MCF 10A (cell line): ENCODE measurements at regions not wholly inside any gene's neighbourhood (a gene's known extent, or its start where the extent isn't known, plus 50 kb on each side); places are given as distances from the start of the nearest gene placed in this dataset.

Source experiments
- BruUV-seq: library from RNA; stranded (reverse); fragments of 400-500 nt; replicated peaks from 2 replicates; lab custom pipeline; 2021; lab: Mats Ljungman, UMichigan
- CTCF ChIA-PET: fragments of 300-600 bp; sonication (Branson Sonifier 250); formaldehyde crosslinking; extraction: SDS; loops from one replicate; lab custom pipeline; 2021; ENCODE audit warnings: antibody characterized with exemption, inconsistent platforms; lab: Yijun Ruan, JAX
- POLR2A ChIA-PET: fragments of 300-600, 350-650 bp; sonication (Branson Sonifier 250); formaldehyde crosslinking; extraction: SDS; loops from one replicate; lab custom pipeline; 2020; ENCODE audit warnings: antibody characterized with exemption, inconsistent platforms; lab: Yijun Ruan, JAX
- DNase-seq: peaks from one replicate; pipeline ENCODE4 v3.0.0-alpha.2; 2018; ENCODE audit not compliant: unreplicated experiment
- H3K27ac Mint-ChIP-seq: one replicate; pipeline ENCODE4 v1.8.0; 2022; ENCODE audit warnings: mild to moderate bottlenecking, low read depth, mixed read lengths; ENCODE audit not compliant: unreplicated experiment
- H3K27me3 Mint-ChIP-seq: one replicate; pipeline ENCODE4 v1.8.0; 2022; ENCODE audit warnings: mixed read lengths; ENCODE audit not compliant: insufficient read depth, unreplicated experiment
- H3K36me3 Mint-ChIP-seq: one replicate; pipeline ENCODE4 v1.8.0; 2022; ENCODE audit warnings: mild to moderate bottlenecking, moderate library complexity, mixed read lengths; ENCODE audit not compliant: insufficient read depth, unreplicated experiment
- H3K4me1 Mint-ChIP-seq: one replicate; pipeline ENCODE4 v1.8.0; 2022; ENCODE audit warnings: mixed read lengths; ENCODE audit not compliant: insufficient read depth, unreplicated experiment
- H3K4me3 Mint-ChIP-seq: one replicate; pipeline ENCODE4 v1.8.0; 2022; ENCODE audit warnings: mild to moderate bottlenecking, moderate library complexity, mixed read lengths; ENCODE audit not compliant: unreplicated experiment
- H3K9me3 Mint-ChIP-seq: one replicate; pipeline ENCODE4 v1.8.0; 2022; ENCODE audit warnings: mixed read lengths; ENCODE audit not compliant: unreplicated experiment
- CTCF ChIP-seq: fragments of 200-600 bp; IDR thresholded peaks from one replicate; pipeline ENCODE4 v1.8.0; 2022; ENCODE audit warnings: antibody characterized with exemption, mild to moderate bottlenecking; ENCODE audit not compliant: unreplicated experiment
- intact Hi-C: fragments of 100-400 bp; cut with micrococcal nuclease; formaldehyde crosslinking; loops from 2 replicates; pipeline ENCODE4 v1.14.1; 2022

- Mint-ChIP-seq H3K4me3 (no peak overlapping the region), H3K9me3 (peaks cover 11% of the 10 kb centered on the region), H3K27ac (no peak overlapping the region), H3K36me3 (peaks cover 5% of the 10 kb centered on the region), H3K27me3 (no peaks in the 10 kb centered on the region), H3K4me1 (no peaks in the 10 kb centered on the region)
- peak; percentile 56 for DNase-seq
- CTCF ChIA-PET: no interaction called here
- TF ChIP-seq CTCF: no peak
- POLR2A ChIA-PET: no interaction called here
- intact Hi-C loops: no loop called here
- BruUV-seq: no TSS peak
These were observed 309.9 kb upstream of the CDYL start for GRCh38 chr6:4466261-4466660.

GRCh38 chr6:4464638-4465037 lies 311.6 kb upstream of the CDYL start:
- no peaks in the 10 kb centered on the region for H3K9me3 Mint-ChIP-seq
- TF ChIP-seq CTCF: no peak
- H3K4me1 Mint-ChIP-seq: no peaks in the 10 kb centered on the region
- H3K27me3 Mint-ChIP-seq: no peaks in the 10 kb centered on the region
- intact Hi-C loops: no loop called here
- no TSS peak for BruUV-seq
- H3K27ac Mint-ChIP-seq: no peak overlapping the region
- DNase-seq: no peak
- peaks cover 5% of the 10 kb centered on the region for H3K36me3 Mint-ChIP-seq
- POLR2A ChIA-PET: no interaction called here
- CTCF ChIA-PET: no interaction called here
- H3K4me3 Mint-ChIP-seq: no peak overlapping the region

DNA sequence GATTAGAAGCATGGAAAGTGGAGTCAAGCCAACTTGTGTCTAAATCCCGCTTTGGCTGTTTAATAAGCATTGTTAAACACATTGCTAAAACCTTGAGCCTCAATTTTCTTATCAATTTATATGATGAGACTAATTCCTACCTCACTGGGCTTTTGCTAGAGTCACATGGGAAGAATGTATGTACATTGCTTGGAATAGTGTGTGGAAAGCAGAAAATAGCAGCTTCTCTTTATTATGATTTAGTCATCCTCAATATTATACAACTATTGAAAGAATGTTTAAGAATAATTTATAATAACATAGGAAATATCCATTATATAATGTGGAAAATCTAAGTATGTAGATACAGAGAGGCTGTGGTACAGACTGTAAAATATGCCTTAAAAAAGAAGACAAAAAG lies 313.0 kb upstream of the CDYL start:
- no peak overlapping the region for H3K27ac Mint-ChIP-seq
- ChIA-PET CTCF (no interaction called here), POLR2A (no interaction called here)
- intact Hi-C loops: no loop called here
- H3K4me3 Mint-ChIP-seq: no peak overlapping the region
- H3K9me3 Mint-ChIP-seq: no peaks in the 10 kb centered on the region
- DNase-seq: no peak
- no peaks in the 10 kb centered on the region for H3K27me3 Mint-ChIP-seq
- no peak for TF ChIP-seq CTCF
- H3K36me3 Mint-ChIP-seq: peaks cover 5% of the 10 kb centered on the region
- BruUV-seq: no TSS peak
- H3K4me1 Mint-ChIP-seq: peaks cover 6% of the 10 kb centered on the region

DNA sequence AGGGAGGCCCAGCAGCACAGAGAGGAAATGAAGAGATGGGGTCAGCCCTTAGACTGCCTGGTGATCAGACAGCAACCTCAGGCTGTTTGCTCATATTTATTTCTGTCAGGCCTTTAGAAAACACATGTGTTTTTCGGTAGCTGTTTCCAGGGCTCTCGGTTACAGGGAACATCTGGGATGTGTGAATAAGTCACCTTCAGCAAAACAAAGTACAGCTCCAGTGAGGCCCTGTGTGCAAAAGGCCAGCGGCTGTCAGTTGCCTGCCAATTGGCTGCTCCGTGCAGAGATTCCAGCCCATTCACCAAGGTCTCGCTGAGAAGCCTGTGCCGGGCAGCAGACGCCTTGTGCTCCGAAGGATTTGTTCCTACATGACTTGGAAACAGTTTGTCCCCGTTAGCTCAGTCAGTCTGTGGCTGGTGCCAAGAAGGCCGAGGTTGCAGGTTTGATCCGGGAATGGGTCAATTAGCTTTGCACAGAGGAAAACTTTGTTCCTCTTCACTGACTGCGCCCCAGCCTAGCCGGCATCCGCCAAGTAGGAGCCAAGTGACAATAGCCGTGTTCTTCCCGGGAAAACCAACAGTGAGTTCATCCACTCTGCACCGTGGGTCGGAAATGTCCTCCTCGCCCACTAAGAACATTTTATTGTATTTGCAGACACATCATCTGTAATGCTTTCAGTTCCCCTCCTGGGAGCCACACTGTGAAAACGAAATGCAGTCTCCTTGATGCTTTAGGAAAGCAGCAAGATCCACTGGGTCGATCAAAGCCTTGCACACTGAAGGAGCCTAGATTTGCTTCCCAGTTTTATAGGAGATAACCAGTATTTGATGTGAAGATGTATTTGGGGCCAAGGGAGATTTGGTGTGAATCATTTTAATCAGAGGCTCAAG lies 315.4 kb upstream of the CDYL start:
- no peak overlapping the region for H3K27ac Mint-ChIP-seq
- POLR2A ChIA-PET: no interaction called here
- DNase-seq: no peak
- peaks cover 5% of the 10 kb centered on the region for H3K36me3 Mint-ChIP-seq
- CTCF ChIA-PET: interaction anchor here (0.6 kb wide), 1 partner anchor 8 kb away, joined by 3 read pairs; no protein-coding TSS in a partner anchor
- intact Hi-C loops: no loop called here
- no peak overlapping the region for H3K4me3 Mint-ChIP-seq
- no peaks in the 10 kb centered on the region for H3K9me3 Mint-ChIP-seq
- H3K27me3 Mint-ChIP-seq: no peaks in the 10 kb centered on the region
- TF ChIP-seq CTCF: no peak
- no TSS peak for BruUV-seq
- peaks cover 6% of the 10 kb centered on the region for H3K4me1 Mint-ChIP-seq
